ENCODE measurements at regions not wholly inside any gene's neighbourhood (a gene's known extent, or its start where the extent isn't known, plus 50 kb on each side); places are given as distances from the start of the nearest gene placed in this dataset.

GRCh38 chr12:13564266-13564810, 367.8 kb downstream of the EMP1 start:
- no peak overlapping the region for H3K27ac ChIP-seq
- no peaks in the 10 kb centered on the region for H3K4me1 ChIP-seq (replicated peaks)
- no peaks in the 10 kb centered on the region for H3K36me3 ChIP-seq
- no peaks in the 10 kb centered on the region for H3K27me3 ChIP-seq (replicated peaks; ENCODE audit: insufficient read depth)
- 99% methylated on average over 21 of the region's 21 CpGs for WGBS
- H3K9me3 ChIP-seq: no peaks in the 10 kb centered on the region
- intact Hi-C loops (cut with DNase I): no loop called here
- no peak for DNase-seq (ENCODE audit: low spot score)
- H3K4me3 ChIP-seq: no peak overlapping the region
- no peak for TF ChIP-seq CTCF (IDR thresholded peaks at IDR 0.05)
- TF ChIP-seq POLR2AphosphoS5 (IDR thresholded peaks at IDR 0.05): no peak
- no peak for TF ChIP-seq POLR2A (IDR thresholded peaks at IDR 0.05)

GRCh38 chr12:13563743-13564125, 367.2 kb downstream of the EMP1 start:
- no peaks in the 10 kb centered on the region for H3K4me1 ChIP-seq (replicated peaks)
- H3K27ac ChIP-seq: no peak overlapping the region
- H3K4me3 ChIP-seq: no peak overlapping the region
- H3K36me3 ChIP-seq: no peaks in the 10 kb centered on the region
- no peaks in the 10 kb centered on the region for H3K27me3 ChIP-seq (replicated peaks; ENCODE audit: insufficient read depth)
- no peak for TF ChIP-seq POLR2A (IDR thresholded peaks at IDR 0.05)
- TF ChIP-seq CTCF (IDR thresholded peaks at IDR 0.05): no peak
- TF ChIP-seq POLR2AphosphoS5 (IDR thresholded peaks at IDR 0.05): no peak
- intact Hi-C loops (cut with DNase I): no loop called here
- H3K9me3 ChIP-seq: no peaks in the 10 kb centered on the region
- WGBS: 95% methylated on average over 29 of the region's 29 CpGs
- no peak for DNase-seq (ENCODE audit: low spot score)

GRCh38 chr12:13562915-13563742, 366.6 kb downstream of the EMP1 start:
- Histone ChIP-seq H3K27me3 (replicated peaks; ENCODE audit: insufficient read depth) (no peaks in the 10 kb centered on the region), H3K36me3 (no peaks in the 10 kb centered on the region), H3K9me3 (no peaks in the 10 kb centered on the region), H3K4me1 (replicated peaks) (no peaks in the 10 kb centered on the region), H3K4me3 (no peak overlapping the region), H3K27ac (no peak overlapping the region)
- intact Hi-C loops (cut with DNase I): no loop called here
- WGBS: 96% methylated on average over 52 of the region's 53 CpGs
- no peak for DNase-seq (ENCODE audit: low spot score)
- no peak for TF ChIP-seq POLR2AphosphoS5 (IDR thresholded peaks at IDR 0.05)
- no peak for TF ChIP-seq POLR2A (IDR thresholded peaks at IDR 0.05)
- TF ChIP-seq CTCF (IDR thresholded peaks at IDR 0.05): no peak

GRCh38 chr12:13561923-13562322, 365.4 kb downstream of the EMP1 start:
- TF ChIP-seq POLR2A (IDR thresholded peaks at IDR 0.05) (no peak), CTCF (IDR thresholded peaks at IDR 0.05) (no peak), POLR2AphosphoS5 (IDR thresholded peaks at IDR 0.05) (no peak)
- Histone ChIP-seq H3K4me3 (no peak overlapping the region), H3K4me1 (replicated peaks) (no peaks in the 10 kb centered on the region), H3K36me3 (no peaks in the 10 kb centered on the region), H3K9me3 (no peaks in the 10 kb centered on the region), H3K27me3 (replicated peaks; ENCODE audit: insufficient read depth) (no peaks in the 10 kb centered on the region), H3K27ac (no peak overlapping the region)
- DNase-seq (ENCODE audit: low spot score): no peak
- intact Hi-C loops (cut with DNase I): no loop called here
- WGBS: 86% methylated on average over 4 of the region's 4 CpGs
